Right lobe of liver (tissue), 4 donors: ENCODE measurements at regions not wholly inside any gene's neighbourhood (a gene's known extent, or its start where the extent isn't known, plus 50 kb on each side); places are given as distances from the start of the nearest gene placed in this dataset.

ENCODE experiments used
- CTCF ChIP-seq, 4 donors: fragments of 200-600 bp in 3 of 4; fragments of 450-650 bp in 1 of 4; IDR thresholded peaks; one replicate each; pipeline versions ENCODE4 v1.5.1 to v1.8.0; 2016 to 2022; ENCODE audit warnings: antibody characterized with exemption in 4 of 4, mild to moderate bottlenecking in 2 of 4
- POLR2A ChIP-seq: fragments of 450-650 bp; IDR thresholded peaks from one replicate; pipeline ENCODE4 v1.6.1; 2017; ENCODE audit warnings: antibody characterized with exemption, mild to moderate bottlenecking
- donor health status: DM: no; HTN: no; CAD: no.
- donor health status: DM: no; HTN: no; CAD: no.
- donor health status: DM: no; HTN: yes; CAD: no.

- no peak for TF ChIP-seq POLR2A
- no peak for TF ChIP-seq CTCF (IDR thresholded peaks at IDR 0.05)
Measured at GRCh38 chr21:14630556-14631069, 84.5 kb upstream of the SAMSN1 start.
